Caco-2 (cell line): ENCODE measurements at regions not wholly inside any gene's neighbourhood (a gene's known extent, or its start where the extent isn't known, plus 50 kb on each side); places are given as distances from the start of the nearest gene placed in this dataset.

Experiments
- BruUV-seq: library from RNA; stranded (reverse); fragments of 400-500 nt; replicated peaks from 2 replicates; lab custom pipeline; 2021; lab: Mats Ljungman, UMichigan
- CTCF ChIA-PET: fragments of 300-600 bp; sonication (Branson Sonifier 250); formaldehyde crosslinking; loops from one replicate; lab custom pipeline; 2022; ENCODE audit warnings: antibody characterized with exemption; lab: Charles Lee
- POLR2A ChIA-PET: fragments of 300-600 bp; sonication (Branson Sonifier 250); formaldehyde crosslinking; loops from one replicate; lab custom pipeline; 2022; ENCODE audit warnings: antibody characterized with exemption; lab: Charles Lee
- DNase-seq, 2 experiments: peaks; one replicate each; pipeline versions ENCODE4 v3.0.0 to v3.0.0-alpha.2; 2020 to 2022
- H3K27me3 ChIP-seq: replicated peaks from 2 replicates; pipeline ENCODE4 v1.6.0; 2011; ENCODE audit warnings: low read length; ENCODE audit not compliant: control insufficient read depth, insufficient read depth
- H3K36me3 ChIP-seq: 2 replicates; pipeline ENCODE4 v1.5.1; 2011; ENCODE audit warnings: low read length; ENCODE audit not compliant: control insufficient read depth, insufficient read depth
- H3K4me1 ChIP-seq: fragments of 250-450 bp; sonication (Bioruptor Pico); 2 replicates; pipeline ENCODE4 v1.5.1; 2020; ENCODE audit warnings: mild to moderate bottlenecking
- H3K4me3 ChIP-seq: 2 replicates; pipeline ENCODE4 v1.5.1; 2011; ENCODE audit warnings: low read depth, mild to moderate bottlenecking, control low read depth, low read length
- H3K9me3 ChIP-seq: fragments of 250-450 bp; sonication (Bioruptor Pico); 2 replicates; pipeline ENCODE4 v1.5.1; 2020; ENCODE audit warnings: mild to moderate bottlenecking, moderate library complexity
- H3K27ac Mint-ChIP-seq: one replicate; pipeline ENCODE4 v1.8.0; 2022; ENCODE audit warnings: mixed read lengths; ENCODE audit not compliant: unreplicated experiment
- H3K27me3 Mint-ChIP-seq: one replicate; pipeline ENCODE4 v1.8.0; 2022; ENCODE audit warnings: mixed read lengths; ENCODE audit not compliant: insufficient read depth, unreplicated experiment
- H3K36me3 Mint-ChIP-seq: one replicate; pipeline ENCODE4 v1.8.0; 2022; ENCODE audit warnings: mild to moderate bottlenecking, mixed read lengths; ENCODE audit not compliant: insufficient read depth, unreplicated experiment
- H3K4me1 Mint-ChIP-seq: one replicate; pipeline ENCODE4 v1.8.0; 2022; ENCODE audit warnings: low read depth, mixed read lengths; ENCODE audit not compliant: unreplicated experiment
- H3K4me3 Mint-ChIP-seq: one replicate; pipeline ENCODE4 v1.8.0; 2022; ENCODE audit warnings: mild to moderate bottlenecking, moderate library complexity, mixed read lengths; ENCODE audit not compliant: unreplicated experiment
- H3K9me3 Mint-ChIP-seq: one replicate; pipeline ENCODE4 v1.8.0; 2022; ENCODE audit warnings: mixed read lengths; ENCODE audit not compliant: unreplicated experiment
- intact Hi-C: fragments of 100-400 bp; cut with micrococcal nuclease; formaldehyde crosslinking; loops from one replicate; pipeline ENCODE4 v1.10.0; 2022; ENCODE audit not compliant: unreplicated experiment
- TF ChIP-seq, protein P1 (sequence below), 2 experiments: fragments of 200-600 bp in 1 of 2; IDR thresholded peaks; 1 replicate in 1 of 2; 2 replicates in 1 of 2; pipeline versions ENCODE4 v1.5.1 to v1.8.0; 2011 to 2022; ENCODE audit warnings: antibody characterized with exemption in 1 of 2, control low read depth in 1 of 2, inconsistent platforms in 1 of 2, low read depth in 1 of 2, low read length in 1 of 2, mild to moderate bottlenecking in 1 of 2, moderate library complexity in 1 of 2; ENCODE audit not compliant: insufficient read depth in 1 of 2, severe bottlenecking in 1 of 2, unreplicated experiment in 1 of 2

DNA sequence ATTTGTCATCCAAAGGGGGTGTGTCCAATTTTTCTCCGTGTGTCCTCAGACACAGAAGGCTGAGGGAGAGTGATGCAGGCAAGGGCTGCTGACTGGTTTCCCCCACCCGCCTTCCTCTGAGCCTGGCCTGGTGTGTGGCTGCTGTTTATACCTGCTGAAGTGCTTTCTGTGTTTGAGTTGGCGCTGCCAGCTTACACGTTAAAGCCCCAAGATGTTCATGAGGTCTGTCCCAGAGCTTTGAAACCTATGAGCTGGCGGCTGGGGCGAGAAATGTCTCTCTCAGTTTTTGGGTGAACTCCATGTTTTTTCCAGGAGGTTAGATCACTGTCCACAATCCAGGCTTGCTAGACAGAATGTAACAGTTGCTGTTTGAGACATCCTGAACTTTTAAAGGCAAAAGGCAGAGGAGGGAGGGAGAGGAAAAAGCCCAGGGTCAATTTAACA, 69.0 kb upstream of the CCN2 start:
- no peaks in the 10 kb centered on the region for H3K36me3 Mint-ChIP-seq
- POLR2A ChIA-PET = no interaction called here
- Histone ChIP-seq H3K27me3 (no peaks in the 10 kb centered on the region), H3K9me3 (0 out of 2 replicates have a peak, but pooled peaks cover 5% of the 10 kb centered on the region), H3K36me3 (no peaks in the 10 kb centered on the region), H3K4me1 (peaks cover 30% of the 10 kb centered on the region), H3K4me3 (no peak overlapping the region)
- peaks cover 21% of the 10 kb centered on the region for H3K4me1 Mint-ChIP-seq
- TF ChIP-seq, protein P1, sequence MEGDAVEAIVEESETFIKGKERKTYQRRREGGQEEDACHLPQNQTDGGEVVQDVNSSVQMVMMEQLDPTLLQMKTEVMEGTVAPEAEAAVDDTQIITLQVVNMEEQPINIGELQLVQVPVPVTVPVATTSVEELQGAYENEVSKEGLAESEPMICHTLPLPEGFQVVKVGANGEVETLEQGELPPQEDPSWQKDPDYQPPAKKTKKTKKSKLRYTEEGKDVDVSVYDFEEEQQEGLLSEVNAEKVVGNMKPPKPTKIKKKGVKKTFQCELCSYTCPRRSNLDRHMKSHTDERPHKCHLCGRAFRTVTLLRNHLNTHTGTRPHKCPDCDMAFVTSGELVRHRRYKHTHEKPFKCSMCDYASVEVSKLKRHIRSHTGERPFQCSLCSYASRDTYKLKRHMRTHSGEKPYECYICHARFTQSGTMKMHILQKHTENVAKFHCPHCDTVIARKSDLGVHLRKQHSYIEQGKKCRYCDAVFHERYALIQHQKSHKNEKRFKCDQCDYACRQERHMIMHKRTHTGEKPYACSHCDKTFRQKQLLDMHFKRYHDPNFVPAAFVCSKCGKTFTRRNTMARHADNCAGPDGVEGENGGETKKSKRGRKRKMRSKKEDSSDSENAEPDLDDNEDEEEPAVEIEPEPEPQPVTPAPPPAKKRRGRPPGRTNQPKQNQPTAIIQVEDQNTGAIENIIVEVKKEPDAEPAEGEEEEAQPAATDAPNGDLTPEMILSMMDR (IDR thresholded peaks at IDR 0.05; ENCODE audit: insufficient read depth in 1 of 2, low read depth in 1 of 2, low read length in 1 of 2, severe bottlenecking in 1 of 2, unreplicated experiment in 1 of 2) = no peak
- DNase-seq = no peak
- no peak overlapping the region for H3K27ac Mint-ChIP-seq
- BruUV-seq = no TSS peak
- H3K9me3 Mint-ChIP-seq = no peaks in the 10 kb centered on the region
- intact Hi-C loops = loop anchor here (2.0 kb wide), 1 partner anchor 61 kb away; no protein-coding TSS in a partner anchor
- no peak overlapping the region for H3K4me3 Mint-ChIP-seq
- CTCF ChIA-PET = no interaction called here
- H3K27me3 Mint-ChIP-seq = no peaks in the 10 kb centered on the region

DNA sequence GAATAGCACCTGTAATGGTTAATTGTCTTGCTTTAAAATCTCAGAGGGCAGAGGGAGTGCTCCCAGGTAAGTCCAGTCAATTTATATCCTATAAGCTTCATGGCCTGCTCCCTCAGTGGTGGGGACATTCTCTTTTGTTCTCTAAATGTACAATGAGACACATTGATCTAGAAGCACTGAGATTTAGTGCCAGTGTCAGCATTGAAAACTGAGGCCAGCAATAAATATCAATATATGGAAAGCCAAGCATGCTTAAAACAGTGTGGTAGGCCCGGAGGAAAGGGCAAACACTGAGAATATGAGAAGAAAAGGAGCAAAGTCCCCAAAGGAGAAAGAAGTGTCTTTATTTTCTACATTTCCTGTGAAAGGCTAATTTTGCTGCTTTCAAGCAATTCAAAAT, 68.4 kb upstream of the CCN2 start:
- H3K9me3 ChIP-seq = 0 out of 2 replicates have a peak, but pooled peaks cover 5% of the 10 kb centered on the region
- Mint-ChIP-seq H3K27me3 (no peaks in the 10 kb centered on the region), H3K4me3 (no peak overlapping the region), H3K36me3 (no peaks in the 10 kb centered on the region), H3K9me3 (no peaks in the 10 kb centered on the region), H3K4me1 (peaks cover 21% of the 10 kb centered on the region), H3K27ac (no peak overlapping the region)
- TF ChIP-seq, protein P1 (IDR thresholded peaks at IDR 0.05; ENCODE audit: insufficient read depth in 1 of 2, low read depth in 1 of 2, low read length in 1 of 2, severe bottlenecking in 1 of 2, unreplicated experiment in 1 of 2) = no peak
- CTCF ChIA-PET = no interaction called here
- H3K4me3 ChIP-seq = no peak overlapping the region
- H3K36me3 ChIP-seq = no peaks in the 10 kb centered on the region
- POLR2A ChIA-PET = interaction anchor here (0.5 kb wide), 1 partner anchor 69 kb away, joined by 4 read pairs; no protein-coding TSS in a partner anchor
- H3K27me3 ChIP-seq = no peaks in the 10 kb centered on the region
- no TSS peak for BruUV-seq
- peaks cover 30% of the 10 kb centered on the region for H3K4me1 ChIP-seq
- intact Hi-C loops = no loop called here
- DNase-seq = no peak

DNA sequence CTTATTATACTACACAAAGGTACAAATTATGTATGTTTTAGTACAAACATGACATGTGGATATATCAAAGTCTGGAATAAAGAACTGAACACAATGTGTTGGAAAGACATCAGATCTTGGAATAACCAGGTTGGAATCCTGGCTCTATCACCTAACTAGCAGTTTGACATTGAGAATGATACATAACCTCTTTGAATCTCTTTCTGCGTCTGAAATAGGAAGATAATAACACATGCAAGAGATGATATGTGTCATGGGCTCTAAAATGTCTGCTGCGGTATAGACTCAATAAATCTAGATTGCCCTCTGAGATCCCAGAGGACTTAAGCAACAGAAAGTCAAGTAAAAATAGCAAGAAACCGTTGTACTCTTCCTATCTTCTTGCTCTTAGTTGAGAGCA, 66.8 kb upstream of the CCN2 start:
- CTCF ChIA-PET = no interaction called here
- BruUV-seq = no TSS peak

More for the DNA sequence above, 66.8 kb upstream of the CCN2 start:
- no peaks in the 10 kb centered on the region for H3K9me3 Mint-ChIP-seq
- no peak for DNase-seq
- peaks cover 28% of the 10 kb centered on the region for H3K4me1 ChIP-seq
- H3K27me3 ChIP-seq = no peaks in the 10 kb centered on the region
- no peaks in the 10 kb centered on the region for H3K27me3 Mint-ChIP-seq
- H3K9me3 ChIP-seq = 0 out of 2 replicates have a peak, but pooled peaks cover 3% of the 10 kb centered on the region
- no peak overlapping the region for H3K4me3 Mint-ChIP-seq
- no peaks in the 10 kb centered on the region for H3K36me3 ChIP-seq
- no peak overlapping the region for H3K27ac Mint-ChIP-seq
- TF ChIP-seq, protein P1 (IDR thresholded peaks at IDR 0.05; ENCODE audit: insufficient read depth in 1 of 2, low read depth in 1 of 2, low read length in 1 of 2, severe bottlenecking in 1 of 2, unreplicated experiment in 1 of 2) = no peak
- intact Hi-C loops = no loop called here
- peaks cover 21% of the 10 kb centered on the region for H3K4me1 Mint-ChIP-seq
- H3K4me3 ChIP-seq = no peak overlapping the region
- POLR2A ChIA-PET = no interaction called here
- H3K36me3 Mint-ChIP-seq = no peaks in the 10 kb centered on the region
